ENCODE measurements at regions not wholly inside any gene's neighbourhood (a gene's known extent, or its start where the extent isn't known, plus 50 kb on each side); places are given as distances from the start of the nearest gene placed in this dataset.

DNA sequence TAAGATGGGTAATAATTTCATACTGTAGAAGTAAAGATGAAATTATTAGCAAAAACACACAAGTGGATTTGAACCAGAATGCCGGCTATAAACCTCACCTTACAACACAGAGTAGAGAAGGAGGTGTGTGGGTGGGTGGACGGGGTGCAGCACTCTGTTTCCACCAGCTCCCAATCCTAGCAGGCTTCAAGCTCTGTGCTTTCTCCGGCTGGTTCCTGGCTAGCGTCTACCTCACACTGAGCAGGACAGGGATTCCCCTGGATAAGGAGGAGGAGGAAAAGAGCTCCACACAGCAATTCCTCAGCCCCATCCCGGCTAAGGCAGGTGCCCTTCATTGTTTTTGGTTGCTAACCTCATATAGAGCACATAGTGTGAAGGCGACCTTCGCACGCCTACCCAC, 453.3 kb downstream of the C6orf118 start (continued):
- TF ChIP-seq, protein P1, sequence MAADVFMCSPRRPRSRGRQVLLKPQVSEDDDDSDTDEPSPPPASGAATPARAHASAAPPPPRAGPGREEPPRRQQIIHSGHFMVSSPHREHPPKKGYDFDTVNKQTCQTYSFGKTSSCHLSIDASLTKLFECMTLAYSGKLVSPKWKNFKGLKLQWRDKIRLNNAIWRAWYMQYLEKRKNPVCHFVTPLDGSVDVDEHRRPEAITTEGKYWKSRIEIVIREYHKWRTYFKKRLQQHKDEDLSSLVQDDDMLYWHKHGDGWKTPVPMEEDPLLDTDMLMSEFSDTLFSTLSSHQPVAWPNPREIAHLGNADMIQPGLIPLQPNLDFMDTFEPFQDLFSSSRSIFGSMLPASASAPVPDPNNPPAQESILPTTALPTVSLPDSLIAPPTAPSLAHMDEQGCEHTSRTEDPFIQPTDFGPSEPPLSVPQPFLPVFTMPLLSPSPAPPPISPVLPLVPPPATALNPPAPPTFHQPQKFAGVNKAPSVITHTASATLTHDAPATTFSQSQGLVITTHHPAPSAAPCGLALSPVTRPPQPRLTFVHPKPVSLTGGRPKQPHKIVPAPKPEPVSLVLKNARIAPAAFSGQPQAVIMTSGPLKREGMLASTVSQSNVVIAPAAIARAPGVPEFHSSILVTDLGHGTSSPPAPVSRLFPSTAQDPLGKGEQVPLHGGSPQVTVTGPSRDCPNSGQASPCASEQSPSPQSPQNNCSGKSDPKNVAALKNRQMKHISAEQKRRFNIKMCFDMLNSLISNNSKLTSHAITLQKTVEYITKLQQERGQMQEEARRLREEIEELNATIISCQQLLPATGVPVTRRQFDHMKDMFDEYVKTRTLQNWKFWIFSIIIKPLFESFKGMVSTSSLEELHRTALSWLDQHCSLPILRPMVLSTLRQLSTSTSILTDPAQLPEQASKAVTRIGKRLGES (CRISPR knock-in tag; IDR thresholded peaks at IDR 0.05; ENCODE audit: borderline replicate concordance), result no peak
- TF ChIP-seq, protein P2, sequence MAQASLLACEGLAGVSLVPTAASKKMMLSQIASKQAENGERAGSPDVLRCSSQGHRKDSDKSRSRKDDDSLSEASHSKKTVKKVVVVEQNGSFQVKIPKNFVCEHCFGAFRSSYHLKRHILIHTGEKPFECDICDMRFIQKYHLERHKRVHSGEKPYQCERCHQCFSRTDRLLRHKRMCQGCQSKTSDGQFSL (CRISPR knock-in tag; IDR thresholded peaks at IDR 0.05), result no peak
- TF ChIP-seq SMAD1 (CRISPR knock-in tag; IDR thresholded peaks at IDR 0.05; ENCODE audit: borderline replicate concordance, low read depth) (no peak), NFE2L2 (IDR thresholded peaks at IDR 0.05; ENCODE audit: low read length) (no peak), ZNF382 (CRISPR knock-in tag; IDR thresholded peaks at IDR 0.05; ENCODE audit: borderline replicate concordance) (no peak), SMC3 (IDR thresholded peaks at IDR 0.05; ENCODE audit: low read length) (no peak), ATF7 (IDR thresholded peaks at IDR 0.05) (no peak), ATF7 (CRISPR knock-in tag; IDR thresholded peaks at IDR 0.05) (no peak), ZNF101 (CRISPR knock-in tag; IDR thresholded peaks at IDR 0.05; ENCODE audit: borderline replicate concordance, low read depth) (no peak), ZFY (CRISPR knock-in tag; IDR thresholded peaks at IDR 0.05) (no peak), MTA1 (CRISPR knock-in tag; IDR thresholded peaks at IDR 0.05; ENCODE audit: borderline replicate concordance) (no peak)
- TF ChIP-seq, protein P3, sequence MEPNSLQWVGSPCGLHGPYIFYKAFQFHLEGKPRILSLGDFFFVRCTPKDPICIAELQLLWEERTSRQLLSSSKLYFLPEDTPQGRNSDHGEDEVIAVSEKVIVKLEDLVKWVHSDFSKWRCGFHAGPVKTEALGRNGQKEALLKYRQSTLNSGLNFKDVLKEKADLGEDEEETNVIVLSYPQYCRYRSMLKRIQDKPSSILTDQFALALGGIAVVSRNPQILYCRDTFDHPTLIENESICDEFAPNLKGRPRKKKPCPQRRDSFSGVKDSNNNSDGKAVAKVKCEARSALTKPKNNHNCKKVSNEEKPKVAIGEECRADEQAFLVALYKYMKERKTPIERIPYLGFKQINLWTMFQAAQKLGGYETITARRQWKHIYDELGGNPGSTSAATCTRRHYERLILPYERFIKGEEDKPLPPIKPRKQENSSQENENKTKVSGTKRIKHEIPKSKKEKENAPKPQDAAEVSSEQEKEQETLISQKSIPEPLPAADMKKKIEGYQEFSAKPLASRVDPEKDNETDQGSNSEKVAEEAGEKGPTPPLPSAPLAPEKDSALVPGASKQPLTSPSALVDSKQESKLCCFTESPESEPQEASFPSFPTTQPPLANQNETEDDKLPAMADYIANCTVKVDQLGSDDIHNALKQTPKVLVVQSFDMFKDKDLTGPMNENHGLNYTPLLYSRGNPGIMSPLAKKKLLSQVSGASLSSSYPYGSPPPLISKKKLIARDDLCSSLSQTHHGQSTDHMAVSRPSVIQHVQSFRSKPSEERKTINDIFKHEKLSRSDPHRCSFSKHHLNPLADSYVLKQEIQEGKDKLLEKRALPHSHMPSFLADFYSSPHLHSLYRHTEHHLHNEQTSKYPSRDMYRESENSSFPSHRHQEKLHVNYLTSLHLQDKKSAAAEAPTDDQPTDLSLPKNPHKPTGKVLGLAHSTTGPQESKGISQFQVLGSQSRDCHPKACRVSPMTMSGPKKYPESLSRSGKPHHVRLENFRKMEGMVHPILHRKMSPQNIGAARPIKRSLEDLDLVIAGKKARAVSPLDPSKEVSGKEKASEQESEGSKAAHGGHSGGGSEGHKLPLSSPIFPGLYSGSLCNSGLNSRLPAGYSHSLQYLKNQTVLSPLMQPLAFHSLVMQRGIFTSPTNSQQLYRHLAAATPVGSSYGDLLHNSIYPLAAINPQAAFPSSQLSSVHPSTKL (CRISPR knock-in tag; IDR thresholded peaks at IDR 0.05), result no peak
- TF ChIP-seq, protein P4, sequence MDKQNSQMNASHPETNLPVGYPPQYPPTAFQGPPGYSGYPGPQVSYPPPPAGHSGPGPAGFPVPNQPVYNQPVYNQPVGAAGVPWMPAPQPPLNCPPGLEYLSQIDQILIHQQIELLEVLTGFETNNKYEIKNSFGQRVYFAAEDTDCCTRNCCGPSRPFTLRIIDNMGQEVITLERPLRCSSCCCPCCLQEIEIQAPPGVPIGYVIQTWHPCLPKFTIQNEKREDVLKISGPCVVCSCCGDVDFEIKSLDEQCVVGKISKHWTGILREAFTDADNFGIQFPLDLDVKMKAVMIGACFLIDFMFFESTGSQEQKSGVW (CRISPR knock-in tag; IDR thresholded peaks at IDR 0.05; ENCODE audit: borderline replicate concordance), result no peak

All from HepG2 (cell line).